K562 (cell line): ENCODE measurements at regions not wholly inside any gene's neighbourhood (a gene's known extent, or its start where the extent isn't known, plus 50 kb on each side); places are given as distances from the start of the nearest gene placed in this dataset.

Experiments used
- ATAC-seq: fragments of 200-7000 bp; cut with Tn5 transposase; 3 replicates; pipeline ENCODE4 v1.9.1; 2020; ENCODE audit warnings: moderate library complexity
- BruUV-seq: library from RNA; stranded (reverse); fragments of 400-500 nt; replicated peaks from 2 replicates; lab custom pipeline; 2021; lab: Mats Ljungman, UMichigan
- CTCF ChIA-PET: fragments of 300-600 bp; formaldehyde crosslinking; extraction: SDS; loops from one replicate; lab custom pipeline; 2021; ENCODE audit warnings: low intra/inter-chr PET ratio; lab: Yijun Ruan, JAX
- POLR2A ChIA-PET: fragments of 300-600, 350-650 bp; sonication (Branson Sonifier 250); formaldehyde crosslinking; extraction: SDS; loops from one replicate; lab custom pipeline; 2021; ENCODE audit warnings: antibody characterized with exemption, inconsistent platforms; lab: Yijun Ruan, JAX
- DNase-seq, 4 experiments: peaks; one replicate each; pipeline versions ENCODE4 v3.0.0 to v3.0.0-alpha.2; 2011 to 2018; ENCODE audit warnings: low spot score in 3 of 4, mixed read lengths in 3 of 4; ENCODE audit errors: extremely low read depth in 1 of 4
- FAIRE-seq: peaks from 2 replicates; lab custom pipeline; 2011; peaks lifted over from hg19 to GRCh38; lab: Jason Lieb, UNC
- H2AFZ ChIP-seq: 2 replicates; pipeline ENCODE4 v1.6.0; 2011; ENCODE audit warnings: low read depth, low read length, control low read depth, inconsistent platforms
- H3K27ac ChIP-seq: fragments of 200-600 bp; 3 replicates; pipeline ENCODE4 v1.8.0; 2011; ENCODE audit warnings: low read depth, mild to moderate bottlenecking, control low read depth, inconsistent platforms, low read length, moderate library complexity, mixed read lengths; ENCODE audit errors: extremely low read depth
- H3K27me3 ChIP-seq, 2 experiments: fragments of 300-600 bp in 1 of 2; 2 replicates in 1 of 2; 3 replicates in 1 of 2; pipeline versions ENCODE4 v1.6.0 to v1.8.0; 2011; ENCODE audit warnings: inconsistent platforms in 2 of 2, low read length in 2 of 2, mild to moderate bottlenecking in 1 of 2, mixed read lengths in 1 of 2, moderate library complexity in 1 of 2; ENCODE audit not compliant: control insufficient read depth in 2 of 2, insufficient read depth in 2 of 2
- H3K36me3 ChIP-seq: fragments of 300-600 bp; 3 replicates; pipeline ENCODE4 v1.8.0; 2011; ENCODE audit warnings: mild to moderate bottlenecking, low read length, inconsistent platforms; ENCODE audit not compliant: control insufficient read depth, insufficient read depth
- H3K4me1 ChIP-seq, 2 experiments: fragments of 200-600 bp in 1 of 2; replicated peaks in 1 of 2; 2 replicates in 1 of 2; 3 replicates in 1 of 2; pipeline versions ENCODE4 v1.5.1 to v1.8.0; 2011; ENCODE audit warnings: inconsistent platforms in 2 of 2, low read length in 2 of 2, mild to moderate bottlenecking in 1 of 2, mixed read lengths in 1 of 2, moderate library complexity in 1 of 2; ENCODE audit not compliant: control insufficient read depth in 2 of 2, insufficient read depth in 2 of 2
- H3K4me2 ChIP-seq: 2 replicates; pipeline ENCODE4 v1.6.1; 2011; ENCODE audit warnings: low read length, control low read depth, inconsistent platforms, mixed read lengths; ENCODE audit not compliant: insufficient read depth
- H3K4me3 ChIP-seq: fragments of 200-600 bp; sonication (generic), shearing (Covaris generic); 2 replicates; pipeline ENCODE4 v1.5.1; 2016; ENCODE audit warnings: control low read depth, inconsistent platforms
- H3K79me2 ChIP-seq: fragments of 200-600 bp; 3 replicates; pipeline ENCODE4 v1.8.0; 2011; ENCODE audit warnings: low read length, inconsistent platforms; ENCODE audit not compliant: control insufficient read depth, insufficient read depth
- H3K9ac ChIP-seq, 2 experiments: 2 replicates each; pipeline versions ENCODE4 v1.6.0 to v1.6.1; 2011; ENCODE audit warnings: low read depth in 2 of 2, low read length in 2 of 2, control low read depth in 1 of 2, inconsistent platforms in 1 of 2, mild to moderate bottlenecking in 1 of 2, mixed read lengths in 1 of 2; ENCODE audit not compliant: insufficient read depth in 1 of 2
- H3K9me1 ChIP-seq: one replicate; pipeline ENCODE4 v1.6.0; 2011; ENCODE audit warnings: inconsistent platforms, mild to moderate bottlenecking, low read length, moderate library complexity; ENCODE audit not compliant: control insufficient read depth, insufficient read depth
- H3K9me3 ChIP-seq: replicated peaks from 2 replicates; pipeline ENCODE4 v1.5.1; 2011; ENCODE audit warnings: low read depth, low read length, inconsistent platforms; ENCODE audit not compliant: control insufficient read depth, insufficient read depth
- H4K20me1 ChIP-seq: replicated peaks from 2 replicates; pipeline ENCODE4 v1.6.1; 2011; ENCODE audit warnings: low read length, inconsistent platforms, mixed read lengths; ENCODE audit not compliant: control insufficient read depth, insufficient read depth
- ASH1L ChIP-seq: fragments of 450-650 bp; IDR thresholded peaks from 2 replicates; pipeline ENCODE4 v1.6.1; 2018; ENCODE audit warnings: borderline replicate concordance, mild to moderate bottlenecking, low read depth; ENCODE audit not compliant: partially characterized antibody
- NFXL1 ChIP-seq: fragments of 450-650 bp; formaldehyde crosslinking; IDR thresholded peaks from 2 replicates; pipeline ENCODE4 v1.4.0; 2021; ENCODE audit warnings: mild to moderate bottlenecking
- PRPF4 ChIP-seq: fragments of 200-400 bp; formaldehyde crosslinking; IDR thresholded peaks from one replicate; pipeline ENCODE4 v1.6.1; 2017; ENCODE audit warnings: low read length, low read depth, mild to moderate bottlenecking; ENCODE audit not compliant: insufficient read depth, poor library complexity, severe bottlenecking
- SPI1 ChIP-seq: IDR thresholded peaks from 2 replicates; pipeline ENCODE4 v1.6.1; 2011; ENCODE audit warnings: low read depth, low read length, control low read depth, borderline replicate concordance
- ZKSCAN1 ChIP-seq: fragments of 150-350 bp; IDR thresholded peaks from 2 replicates; pipeline ENCODE4 v1.6.1; 2016; ENCODE audit warnings: low read depth, low read length
- WGBS: fragments of 100-300 bp; shearing (Covaris generic); methylation state at CpG from one replicate; pipeline ENCODE4 v1.1.6; 2016; ENCODE audit warnings: low coverage, mixed read lengths; ENCODE audit not compliant: insufficient coverage; ENCODE audit errors: missing lambda C conversion rate; 5-methylcytosine and 5-hydroxymethylcytosine counted together
- in situ Hi-C: fragments of 300-500 bp; cut with MboI; formaldehyde crosslinking; loops from 4 replicates; pipeline ENCODE4 v1.15.0; 2018; ENCODE audit warnings: inconsistent platforms, mixed read lengths
- intact Hi-C: fragments of 100-400 bp; cut with micrococcal nuclease; formaldehyde crosslinking; loops from 2 replicates; pipeline ENCODE4 v1.14.2; 2022
- TF ChIP-seq, protein P1 (sequence below): fragments of 450-650 bp; IDR thresholded peaks from 2 replicates; pipeline ENCODE4 v1.7.0; 2016; ENCODE audit warnings: borderline replicate concordance
- TF ChIP-seq, protein P2 (sequence below), 2 experiments: fragments of 450-650 bp; IDR thresholded peaks; 2 replicates each; pipeline ENCODE4 v1.6.1; 2018; ENCODE audit warnings: mild to moderate bottlenecking in 2 of 2, low read depth in 1 of 2; ENCODE audit not compliant: partially characterized antibody in 2 of 2

DNA sequence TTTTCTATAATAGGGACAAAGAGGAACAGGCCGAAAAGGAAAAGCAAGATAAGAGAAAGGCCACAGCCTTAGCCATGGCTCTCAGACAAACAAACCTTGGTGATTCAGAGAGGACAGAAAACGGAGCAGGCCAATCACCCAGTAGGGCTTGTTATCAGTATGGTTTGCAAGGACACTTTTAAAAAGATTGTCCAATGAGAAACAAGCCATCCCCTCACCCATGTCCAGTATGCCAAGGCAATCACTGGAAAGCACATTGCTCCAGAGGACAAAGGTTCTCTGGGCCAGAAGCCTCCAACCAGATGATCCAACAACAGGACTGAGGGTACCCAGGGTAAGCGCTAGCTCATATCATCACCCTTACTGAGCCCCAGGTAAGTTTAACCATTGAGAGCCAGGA lies 243.8 kb upstream of the BTG1 start:
- CTCF ChIA-PET = no interaction called here
- BruUV-seq = no TSS peak
- DNase-seq (peak in 1 of 4 experiments; percentile 24), ATAC-seq (no peak), FAIRE-seq (peak; percentile 23)
- Histone ChIP-seq H3K9me1 (no peaks in the 10 kb centered on the region), H3K4me3 (no peak overlapping the region), H3K9ac (no peak overlapping the region), H3K79me2 (no peaks in the 10 kb centered on the region), H4K20me1 (no peaks in the 10 kb centered on the region), H3K27ac (no peak overlapping the region), H3K36me3 (no peaks in the 10 kb centered on the region; the same call in 2 of the 3 replicates), H3K9me3 (peaks cover 16% of the 10 kb centered on the region), H2AFZ (no peak overlapping the region), H3K4me2 (no peak overlapping the region), H3K4me1 (no peaks in the 10 kb centered on the region; a peak in 2 of 5 replicates), H3K27me3 (no peaks in the 10 kb centered on the region)
- POLR2A ChIA-PET = interaction anchor here (1.0 kb wide), 1 partner anchor 9 kb away, joined by 3 read pairs; no protein-coding TSS in a partner anchor
- intact Hi-C loops (no loop called here), in situ Hi-C loops (no loop called here)
- TF ChIP-seq, protein P1, sequence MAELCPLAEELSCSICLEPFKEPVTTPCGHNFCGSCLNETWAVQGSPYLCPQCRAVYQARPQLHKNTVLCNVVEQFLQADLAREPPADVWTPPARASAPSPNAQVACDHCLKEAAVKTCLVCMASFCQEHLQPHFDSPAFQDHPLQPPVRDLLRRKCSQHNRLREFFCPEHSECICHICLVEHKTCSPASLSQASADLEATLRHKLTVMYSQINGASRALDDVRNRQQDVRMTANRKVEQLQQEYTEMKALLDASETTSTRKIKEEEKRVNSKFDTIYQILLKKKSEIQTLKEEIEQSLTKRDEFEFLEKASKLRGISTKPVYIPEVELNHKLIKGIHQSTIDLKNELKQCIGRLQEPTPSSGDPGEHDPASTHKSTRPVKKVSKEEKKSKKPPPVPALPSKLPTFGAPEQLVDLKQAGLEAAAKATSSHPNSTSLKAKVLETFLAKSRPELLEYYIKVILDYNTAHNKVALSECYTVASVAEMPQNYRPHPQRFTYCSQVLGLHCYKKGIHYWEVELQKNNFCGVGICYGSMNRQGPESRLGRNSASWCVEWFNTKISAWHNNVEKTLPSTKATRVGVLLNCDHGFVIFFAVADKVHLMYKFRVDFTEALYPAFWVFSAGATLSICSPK = no peak
- no peak for TF ChIP-seq PRPF4
- TF ChIP-seq SPI1 = peak; percentile 49; the same call in 1 of the 2 replicates
- no peak for TF ChIP-seq NFXL1 (CRISPR knock-in tag)
- TF ChIP-seq, protein P2, sequence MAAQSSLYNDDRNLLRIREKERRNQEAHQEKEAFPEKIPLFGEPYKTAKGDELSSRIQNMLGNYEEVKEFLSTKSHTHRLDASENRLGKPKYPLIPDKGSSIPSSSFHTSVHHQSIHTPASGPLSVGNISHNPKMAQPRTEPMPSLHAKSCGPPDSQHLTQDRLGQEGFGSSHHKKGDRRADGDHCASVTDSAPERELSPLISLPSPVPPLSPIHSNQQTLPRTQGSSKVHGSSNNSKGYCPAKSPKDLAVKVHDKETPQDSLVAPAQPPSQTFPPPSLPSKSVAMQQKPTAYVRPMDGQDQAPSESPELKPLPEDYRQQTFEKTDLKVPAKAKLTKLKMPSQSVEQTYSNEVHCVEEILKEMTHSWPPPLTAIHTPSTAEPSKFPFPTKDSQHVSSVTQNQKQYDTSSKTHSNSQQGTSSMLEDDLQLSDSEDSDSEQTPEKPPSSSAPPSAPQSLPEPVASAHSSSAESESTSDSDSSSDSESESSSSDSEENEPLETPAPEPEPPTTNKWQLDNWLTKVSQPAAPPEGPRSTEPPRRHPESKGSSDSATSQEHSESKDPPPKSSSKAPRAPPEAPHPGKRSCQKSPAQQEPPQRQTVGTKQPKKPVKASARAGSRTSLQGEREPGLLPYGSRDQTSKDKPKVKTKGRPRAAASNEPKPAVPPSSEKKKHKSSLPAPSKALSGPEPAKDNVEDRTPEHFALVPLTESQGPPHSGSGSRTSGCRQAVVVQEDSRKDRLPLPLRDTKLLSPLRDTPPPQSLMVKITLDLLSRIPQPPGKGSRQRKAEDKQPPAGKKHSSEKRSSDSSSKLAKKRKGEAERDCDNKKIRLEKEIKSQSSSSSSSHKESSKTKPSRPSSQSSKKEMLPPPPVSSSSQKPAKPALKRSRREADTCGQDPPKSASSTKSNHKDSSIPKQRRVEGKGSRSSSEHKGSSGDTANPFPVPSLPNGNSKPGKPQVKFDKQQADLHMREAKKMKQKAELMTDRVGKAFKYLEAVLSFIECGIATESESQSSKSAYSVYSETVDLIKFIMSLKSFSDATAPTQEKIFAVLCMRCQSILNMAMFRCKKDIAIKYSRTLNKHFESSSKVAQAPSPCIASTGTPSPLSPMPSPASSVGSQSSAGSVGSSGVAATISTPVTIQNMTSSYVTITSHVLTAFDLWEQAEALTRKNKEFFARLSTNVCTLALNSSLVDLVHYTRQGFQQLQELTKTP (IDR thresholded peaks at IDR 0.05; ENCODE audit: low read depth in 1 of 2, partially characterized antibody in 2 of 2) = no peak
- 0 out of 2 replicates have a peak, but pooled peaks have one; percentile 42 for TF ChIP-seq ZKSCAN1
- no peak for TF ChIP-seq ASH1L
- 45% methylated on average over 3 of the region's 3 CpGs for WGBS
